Trophoblast cell (in vitro differentiated cells and primary cell): ENCODE measurements at regions not wholly inside any gene's neighbourhood (a gene's known extent, or its start where the extent isn't known, plus 50 kb on each side); places are given as distances from the start of the nearest gene placed in this dataset.
"Not testable (repeated sequence)": the region's sequence is repeated elsewhere in the genome, so short reads cannot be mapped to it uniquely, and the experiment has no call there.

ENCODE experiments used
- DNase-seq, 2 donors: peaks; one replicate each; pipeline ENCODE4 v3.0.0-alpha.2; 2016
- H2AFZ ChIP-seq: 2 replicates; pipeline ENCODE4 v1.6.1; 2013; ENCODE audit warnings: low read length, moderate library complexity, mild to moderate bottlenecking; ENCODE audit not compliant: insufficient read depth, poor library complexity
- H2AK5ac ChIP-seq: 2 replicates; pipeline ENCODE4 v1.6.1; 2013; ENCODE audit warnings: mild to moderate bottlenecking, low read length
- H2BK120ac ChIP-seq: 2 replicates; pipeline ENCODE4 v1.6.1; 2013; ENCODE audit warnings: low read length, mild to moderate bottlenecking, moderate library complexity; ENCODE audit not compliant: insufficient read depth, poor library complexity
- H2BK12ac ChIP-seq: 2 replicates; pipeline ENCODE4 v1.6.1; 2013; ENCODE audit warnings: mild to moderate bottlenecking, low read length, moderate library complexity
- H2BK5ac ChIP-seq: 2 replicates; pipeline ENCODE4 v1.6.1; 2013; ENCODE audit warnings: low read length, low read depth, moderate library complexity, mild to moderate bottlenecking; ENCODE audit not compliant: poor library complexity
- H3K14ac ChIP-seq: 2 replicates; pipeline ENCODE4 v1.6.1; 2013; ENCODE audit warnings: mild to moderate bottlenecking, low read length
- H3K18ac ChIP-seq: 2 replicates; pipeline ENCODE4 v1.6.1; 2013; ENCODE audit warnings: mild to moderate bottlenecking, low read length
- H3K23ac ChIP-seq: 2 replicates; pipeline ENCODE4 v1.6.1; 2013; ENCODE audit warnings: low read length
- H3K27ac ChIP-seq: 2 replicates; pipeline ENCODE4 v1.5.1; 2013; ENCODE audit warnings: low read depth, mild to moderate bottlenecking, inconsistent platforms, low read length, moderate library complexity
- H3K27me3 ChIP-seq: 2 replicates; pipeline ENCODE4 v1.6.1; 2013; ENCODE audit warnings: inconsistent platforms, mild to moderate bottlenecking, low read length, moderate library complexity; ENCODE audit not compliant: insufficient read depth
- H3K36me3 ChIP-seq, 2 experiments: 1 replicate in 1 of 2; 2 replicates in 1 of 2; pipeline ENCODE4 v1.6.1; 2013; ENCODE audit warnings: low read length in 2 of 2, mild to moderate bottlenecking in 2 of 2, moderate library complexity in 1 of 2; ENCODE audit not compliant: insufficient read depth in 2 of 2, control insufficient read depth in 1 of 2
- H3K4ac ChIP-seq: 2 replicates; pipeline ENCODE4 v1.6.1; 2013; ENCODE audit warnings: low read depth, mild to moderate bottlenecking, low read length, moderate library complexity
- H3K4me1 ChIP-seq, 2 experiments: 1 replicate in 1 of 2; 2 replicates in 1 of 2; pipeline ENCODE4 v1.6.1; 2013; ENCODE audit warnings: low read length in 2 of 2, mild to moderate bottlenecking in 2 of 2, moderate library complexity in 1 of 2; ENCODE audit not compliant: insufficient read depth in 2 of 2, control insufficient read depth in 1 of 2
- H3K4me2 ChIP-seq: 2 replicates; pipeline ENCODE4 v1.6.1; 2013; ENCODE audit warnings: inconsistent platforms, mild to moderate bottlenecking, low read length, moderate library complexity
- H3K4me3 ChIP-seq: 2 replicates; pipeline ENCODE4 v1.5.1; 2013; ENCODE audit warnings: mild to moderate bottlenecking, low read depth, low read length, inconsistent platforms
- H3K79me1 ChIP-seq: one replicate; pipeline ENCODE4 v1.6.1; 2013; ENCODE audit warnings: low read length
- H3K79me2 ChIP-seq: 2 replicates; pipeline ENCODE4 v1.6.1; 2013; ENCODE audit warnings: low read length, mild to moderate bottlenecking; ENCODE audit not compliant: control insufficient read depth, insufficient read depth, poor library complexity
- H3K9ac ChIP-seq: 2 replicates; pipeline ENCODE4 v1.6.1; 2013; ENCODE audit warnings: mild to moderate bottlenecking, low read length
- H3K9me3 ChIP-seq: 2 replicates; pipeline ENCODE4 v1.6.1; 2013; ENCODE audit warnings: low read depth, mild to moderate bottlenecking, control low read depth, inconsistent platforms, low read length; ENCODE audit not compliant: insufficient read depth
- H4K12ac ChIP-seq: 2 replicates; pipeline ENCODE4 v1.6.1; 2013; ENCODE audit warnings: low read depth, mild to moderate bottlenecking, low read length, moderate library complexity
- H4K8ac ChIP-seq: 2 replicates; pipeline ENCODE4 v1.6.1; 2013; ENCODE audit warnings: low read depth, mild to moderate bottlenecking, low read length, moderate library complexity
- H4K91ac ChIP-seq: one replicate; pipeline ENCODE4 v1.6.1; 2013; ENCODE audit warnings: low read depth, mild to moderate bottlenecking, low read length, moderate library complexity
- WGBS: extraction: QIAGEN DNeasy Blood & Tissue Kit; methylation state at CpG from one replicate; pipeline ENCODE4 v1.1.7; 2013; ENCODE audit warnings: missing lambda C conversion rate; ENCODE audit not compliant: insufficient read length, insufficient coverage; ENCODE audit errors: extremely low coverage; 5-methylcytosine and 5-hydroxymethylcytosine counted together

DNA sequence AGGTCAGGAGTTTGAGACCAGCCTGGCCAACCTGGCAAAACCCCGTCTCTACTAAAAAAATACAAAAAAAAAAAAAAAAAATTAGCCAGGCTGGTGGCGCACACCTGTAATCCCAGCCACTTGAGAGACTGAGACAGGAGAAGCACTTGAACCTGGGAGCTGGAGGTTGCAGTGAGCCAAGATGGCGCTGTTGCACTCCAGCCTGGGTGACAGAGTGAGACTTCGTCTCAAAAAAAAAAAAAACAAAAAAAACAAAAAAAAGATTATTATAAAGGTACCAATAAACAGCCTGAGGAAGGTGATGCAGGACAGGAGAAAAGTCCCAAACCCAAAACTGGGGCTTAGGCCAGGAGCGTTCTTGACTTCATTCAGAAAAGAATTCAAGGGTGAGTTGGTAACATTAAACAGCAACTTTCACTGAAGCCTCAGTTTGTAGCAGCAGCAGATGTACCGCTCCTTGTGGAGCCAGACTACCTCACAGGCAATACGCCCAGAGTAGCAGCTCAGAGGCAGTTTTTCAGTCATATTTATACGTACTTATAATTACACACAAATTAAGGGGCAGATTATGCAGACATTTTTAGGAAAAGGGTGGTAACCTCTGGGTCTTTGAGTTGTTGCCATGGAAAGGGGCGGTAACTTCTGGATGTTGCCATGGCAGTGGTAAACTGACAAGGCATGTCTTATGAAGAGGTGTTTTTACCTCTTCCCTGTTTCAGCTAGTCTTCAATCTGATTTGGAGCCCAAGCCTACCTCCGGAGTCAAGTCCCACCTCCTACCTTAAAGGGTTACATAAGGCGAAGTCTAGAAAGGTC is 1596.6 kb upstream of the CELF4 start:
- H2AFZ ChIP-seq = no peak overlapping the region
- no peak overlapping the region for H2BK120ac ChIP-seq
- WGBS = no CpG with 5 or more reads among the region's 11 CpGs
- no peaks in the 10 kb centered on the region for H3K4me1 ChIP-seq
- H3K9ac ChIP-seq = no peak overlapping the region
- H3K27me3 ChIP-seq = no peaks in the 10 kb centered on the region
- H2BK5ac ChIP-seq = no peak overlapping the region
- H3K23ac ChIP-seq = no peak overlapping the region
- H3K79me2 ChIP-seq = no peaks in the 10 kb centered on the region
- H3K4ac ChIP-seq = no peak overlapping the region
- no peak overlapping the region for H3K18ac ChIP-seq
- no peak overlapping the region for H4K8ac ChIP-seq
- no peak overlapping the region for H3K4me2 ChIP-seq
- H4K91ac ChIP-seq = no peak overlapping the region
- no peak overlapping the region for H2BK12ac ChIP-seq
- peak; percentile 7 to 32 for DNase-seq
- H2AK5ac ChIP-seq = no peak overlapping the region
- no peak overlapping the region for H3K14ac ChIP-seq
- peaks cover 2% of the 10 kb centered on the region for H3K79me1 ChIP-seq
- H3K4me3 ChIP-seq = no peak overlapping the region
- H4K12ac ChIP-seq = no peak overlapping the region
- no peaks in the 10 kb centered on the region for H3K36me3 ChIP-seq
- H3K9me3 ChIP-seq = no peaks in the 10 kb centered on the region
- H3K27ac ChIP-seq = no peak overlapping the region

DNA sequence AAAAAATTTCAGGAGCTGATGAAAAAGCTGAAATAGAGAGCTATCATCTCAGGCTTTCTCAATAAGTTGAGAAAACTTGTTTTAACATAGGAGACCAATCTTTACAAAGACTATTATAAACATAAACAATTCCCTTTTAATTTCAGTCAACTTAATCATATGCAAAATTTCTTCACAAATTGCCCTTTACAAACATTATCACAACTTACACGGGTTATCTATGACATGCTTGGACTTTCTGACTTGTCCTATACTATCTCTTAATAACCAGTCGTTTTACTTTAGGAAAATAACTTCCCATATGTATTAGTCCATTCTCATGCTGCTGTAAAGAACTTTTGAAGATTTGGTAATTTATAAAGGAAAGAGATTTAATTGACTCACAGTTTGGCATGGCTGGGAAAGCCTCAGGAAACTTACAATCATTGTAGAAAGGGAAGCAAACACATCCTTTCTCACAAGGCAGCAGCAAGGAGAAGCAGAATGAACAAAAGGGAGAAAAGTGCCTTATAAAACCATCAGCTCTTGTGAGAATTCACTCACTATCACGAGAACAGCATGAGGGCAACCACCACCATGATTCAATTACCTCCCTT is 1583.7 kb upstream of the CELF4 start:
- Histone ChIP-seq H3K27ac (no peak overlapping the region), H3K4me1 (no peaks in the 10 kb centered on the region), H3K9ac (no peak overlapping the region), H3K79me2 (no peaks in the 10 kb centered on the region), H3K27me3 (no peaks in the 10 kb centered on the region), H2AFZ (no peak overlapping the region), H2BK5ac (no peak overlapping the region), H3K23ac (no peak overlapping the region), H3K79me1 (no peaks in the 10 kb centered on the region), H3K18ac (no peak overlapping the region), H4K12ac (no peak overlapping the region), H2BK12ac (no peak overlapping the region), H2BK120ac (no peak overlapping the region), H4K8ac (no peak overlapping the region), H3K9me3 (peaks cover 7% of the 10 kb centered on the region), H3K14ac (no peak overlapping the region), H3K4me2 (no peak overlapping the region), H3K36me3 (no peaks in the 10 kb centered on the region), H2AK5ac (no peak overlapping the region), H3K4ac (no peak overlapping the region), H4K91ac (no peak overlapping the region), H3K4me3 (no peak overlapping the region)
- WGBS = no CpG with 5 or more reads among the region's 3 CpGs
- DNase-seq = no peak

DNA sequence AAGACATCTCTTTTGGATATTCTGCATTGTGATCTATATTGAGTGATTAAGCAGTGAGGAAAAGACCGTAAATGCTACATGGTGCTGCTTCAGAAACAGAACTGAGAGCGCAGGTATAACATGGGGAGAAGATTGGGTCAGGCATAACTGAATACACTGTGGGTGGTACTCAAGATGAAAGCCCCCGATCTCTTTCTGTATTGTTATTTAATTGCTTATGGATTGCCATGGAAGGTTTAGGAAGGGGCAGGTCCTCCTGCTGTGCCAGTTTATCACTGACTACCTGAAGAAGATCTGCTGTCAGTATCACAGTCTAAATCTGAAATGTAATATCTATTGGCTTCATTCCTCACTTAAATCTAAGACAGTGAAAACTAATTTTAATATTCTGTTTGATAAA is 1568.7 kb upstream of the CELF4 start:
- H2BK5ac ChIP-seq = no peak overlapping the region
- no peak overlapping the region for H2BK120ac ChIP-seq
- H3K27me3 ChIP-seq = no peaks in the 10 kb centered on the region
- H3K79me2 ChIP-seq = no peaks in the 10 kb centered on the region
- no peak overlapping the region for H3K9ac ChIP-seq
- H3K79me1 ChIP-seq = no peaks in the 10 kb centered on the region
- no peak overlapping the region for H3K4me3 ChIP-seq
- no peak for DNase-seq
- no peak overlapping the region for H2AFZ ChIP-seq
- H4K12ac ChIP-seq = no peak overlapping the region
- no peaks in the 10 kb centered on the region for H3K9me3 ChIP-seq
- no peaks in the 10 kb centered on the region for H3K36me3 ChIP-seq
- no peak overlapping the region for H4K91ac ChIP-seq
- H3K14ac ChIP-seq = no peak overlapping the region
- no peak overlapping the region for H3K23ac ChIP-seq
- H3K4me1 ChIP-seq = no peaks in the 10 kb centered on the region
- no peak overlapping the region for H2BK12ac ChIP-seq
- no peak overlapping the region for H3K4me2 ChIP-seq
- no peak overlapping the region for H4K8ac ChIP-seq
- H3K18ac ChIP-seq = no peak overlapping the region
- no peak overlapping the region for H3K4ac ChIP-seq
- WGBS = no CpG with 5 or more reads among the region's 3 CpGs
- no peak overlapping the region for H3K27ac ChIP-seq
- no peak overlapping the region for H2AK5ac ChIP-seq

DNA sequence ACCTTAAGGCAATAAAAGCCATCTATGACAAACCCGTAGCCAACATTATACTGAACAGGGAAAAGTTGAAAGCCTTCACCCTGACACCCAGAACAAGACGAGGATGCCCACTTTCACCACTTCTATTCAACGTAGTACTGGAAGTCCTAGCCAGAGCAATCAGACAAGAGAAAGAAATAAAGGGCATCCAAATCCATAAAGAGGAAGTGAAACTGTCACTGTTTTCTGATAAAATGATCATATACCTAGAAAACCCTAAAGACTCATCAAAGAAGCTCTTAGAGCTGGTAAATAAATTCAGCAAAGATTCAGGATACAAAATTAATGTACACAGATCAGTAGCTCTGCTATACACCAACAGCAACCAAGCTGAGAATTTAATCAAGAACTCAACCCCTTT is 1561.9 kb upstream of the CELF4 start:
- H4K8ac ChIP-seq, H3K4me2 ChIP-seq, H3K79me2 ChIP-seq, H2BK5ac ChIP-seq, H3K27me3 ChIP-seq, H3K4me1 ChIP-seq, H2AFZ ChIP-seq, H4K91ac ChIP-seq, H3K4ac ChIP-seq, H3K9me3 ChIP-seq, DNase-seq, H3K9ac ChIP-seq, H3K14ac ChIP-seq, H2BK120ac ChIP-seq, H3K4me3 ChIP-seq, H2AK5ac ChIP-seq, H3K27ac ChIP-seq, H3K18ac ChIP-seq, H3K23ac ChIP-seq, H3K36me3 ChIP-seq, H3K79me1 ChIP-seq, H2BK12ac ChIP-seq, H4K12ac ChIP-seq: not testable (repeated sequence)
- no CpG with 5 or more reads among the region's 3 CpGs for WGBS
